ENCODE measurements at regions not wholly inside any gene's neighbourhood (a gene's known extent, or its start where the extent isn't known, plus 50 kb on each side); places are given as distances from the start of the nearest gene placed in this dataset.

- TF ChIP-seq, protein P1, sequence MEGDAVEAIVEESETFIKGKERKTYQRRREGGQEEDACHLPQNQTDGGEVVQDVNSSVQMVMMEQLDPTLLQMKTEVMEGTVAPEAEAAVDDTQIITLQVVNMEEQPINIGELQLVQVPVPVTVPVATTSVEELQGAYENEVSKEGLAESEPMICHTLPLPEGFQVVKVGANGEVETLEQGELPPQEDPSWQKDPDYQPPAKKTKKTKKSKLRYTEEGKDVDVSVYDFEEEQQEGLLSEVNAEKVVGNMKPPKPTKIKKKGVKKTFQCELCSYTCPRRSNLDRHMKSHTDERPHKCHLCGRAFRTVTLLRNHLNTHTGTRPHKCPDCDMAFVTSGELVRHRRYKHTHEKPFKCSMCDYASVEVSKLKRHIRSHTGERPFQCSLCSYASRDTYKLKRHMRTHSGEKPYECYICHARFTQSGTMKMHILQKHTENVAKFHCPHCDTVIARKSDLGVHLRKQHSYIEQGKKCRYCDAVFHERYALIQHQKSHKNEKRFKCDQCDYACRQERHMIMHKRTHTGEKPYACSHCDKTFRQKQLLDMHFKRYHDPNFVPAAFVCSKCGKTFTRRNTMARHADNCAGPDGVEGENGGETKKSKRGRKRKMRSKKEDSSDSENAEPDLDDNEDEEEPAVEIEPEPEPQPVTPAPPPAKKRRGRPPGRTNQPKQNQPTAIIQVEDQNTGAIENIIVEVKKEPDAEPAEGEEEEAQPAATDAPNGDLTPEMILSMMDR (IDR thresholded peaks at IDR 0.05; ENCODE audit: borderline replicate concordance, control extremely low read depth, extremely low read depth, insufficient read depth, missing control alignments) = no peak
- in situ Hi-C loops (cut with MboI; ENCODE audit: low sequenced_read_pairs, unreplicated experiment) = no loop called here
- DNase-seq (ENCODE audit: low spot score) = no peak
Measured at GRCh38 chr3:94946683-94947082, 883.8 kb downstream of the NSUN3 start.

GRCh38 chr3:94961423-94962100 lies 898.7 kb downstream of the NSUN3 start:
- in situ Hi-C loops (cut with MboI; ENCODE audit: low sequenced_read_pairs, unreplicated experiment) = no loop called here

DNA sequence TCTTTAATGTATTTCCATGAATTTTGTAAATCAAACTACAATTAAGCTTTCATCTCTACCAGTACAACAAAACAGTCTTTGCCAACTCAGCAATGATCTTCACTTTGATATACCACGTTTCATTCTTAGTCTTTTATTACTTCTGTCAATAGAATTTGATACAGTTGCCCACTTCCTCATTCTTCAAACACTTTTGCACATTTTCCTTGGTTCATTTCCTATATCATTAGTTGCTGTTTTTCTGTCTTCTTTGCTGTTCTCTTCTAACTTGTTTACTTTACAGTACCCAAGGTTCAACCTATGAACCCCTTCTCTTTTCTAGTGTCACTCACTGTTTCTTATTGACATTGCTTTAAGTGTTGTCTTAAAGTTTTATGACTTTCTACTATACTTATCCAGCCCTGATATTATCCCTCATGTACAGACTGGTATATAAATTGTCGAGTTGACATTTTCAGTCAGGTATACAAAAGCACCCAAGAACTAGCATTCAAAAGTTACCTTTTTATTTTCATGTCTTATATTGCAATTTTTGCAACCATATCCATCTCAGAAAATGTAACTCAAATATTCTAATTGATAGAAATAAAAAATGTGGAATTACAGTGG lies 903.1 kb downstream of the NSUN3 start:
- no peak for DNase-seq (ENCODE audit: low spot score)
- in situ Hi-C loops (cut with MboI; ENCODE audit: low sequenced_read_pairs, unreplicated experiment) = no loop called here
- TF ChIP-seq, protein P1 (IDR thresholded peaks at IDR 0.05; ENCODE audit: borderline replicate concordance, control extremely low read depth, extremely low read depth, insufficient read depth, missing control alignments) = no peak

More at GRCh38 chr3:94961423-94962100, 898.7 kb downstream of the NSUN3 start:
- TF ChIP-seq, protein P1 (IDR thresholded peaks at IDR 0.05; ENCODE audit: borderline replicate concordance, control extremely low read depth, extremely low read depth, insufficient read depth, missing control alignments) = no peak
- DNase-seq (ENCODE audit: low spot score) = no peak

DNA sequence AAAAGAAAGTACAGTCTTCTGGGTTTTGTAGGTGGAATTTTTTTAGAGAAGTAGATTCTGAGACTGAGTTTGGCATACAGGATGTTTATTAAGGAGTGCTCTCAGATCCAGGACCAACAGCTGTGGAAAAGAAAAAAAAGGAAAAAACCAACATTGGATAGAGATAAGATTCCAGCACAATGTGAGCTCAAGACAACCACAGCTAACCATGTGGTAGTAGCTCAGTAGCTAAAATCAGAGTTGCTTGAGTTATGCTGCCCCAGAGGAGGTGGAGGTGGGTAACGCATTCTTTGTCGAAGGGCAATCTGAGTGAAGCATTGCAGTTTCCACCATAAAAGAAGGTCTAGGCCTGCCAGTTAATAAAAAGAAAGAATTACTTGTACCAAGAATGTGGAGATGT lies 904.3 kb downstream of the NSUN3 start:
- no peak for DNase-seq (ENCODE audit: low spot score)
- TF ChIP-seq, protein P1 (IDR thresholded peaks at IDR 0.05; ENCODE audit: borderline replicate concordance, control extremely low read depth, extremely low read depth, insufficient read depth, missing control alignments) = no peak
- in situ Hi-C loops (cut with MboI; ENCODE audit: low sequenced_read_pairs, unreplicated experiment) = no loop called here

- in situ Hi-C loops (cut with MboI; ENCODE audit: low sequenced_read_pairs, unreplicated experiment) = no loop called here
- no peak for DNase-seq (ENCODE audit: low spot score)
- TF ChIP-seq, protein P1 (IDR thresholded peaks at IDR 0.05; ENCODE audit: borderline replicate concordance, control extremely low read depth, extremely low read depth, insufficient read depth, missing control alignments) = no peak
Measured at GRCh38 chr3:94968519-94968918, 905.7 kb downstream of the NSUN3 start.

DNA sequence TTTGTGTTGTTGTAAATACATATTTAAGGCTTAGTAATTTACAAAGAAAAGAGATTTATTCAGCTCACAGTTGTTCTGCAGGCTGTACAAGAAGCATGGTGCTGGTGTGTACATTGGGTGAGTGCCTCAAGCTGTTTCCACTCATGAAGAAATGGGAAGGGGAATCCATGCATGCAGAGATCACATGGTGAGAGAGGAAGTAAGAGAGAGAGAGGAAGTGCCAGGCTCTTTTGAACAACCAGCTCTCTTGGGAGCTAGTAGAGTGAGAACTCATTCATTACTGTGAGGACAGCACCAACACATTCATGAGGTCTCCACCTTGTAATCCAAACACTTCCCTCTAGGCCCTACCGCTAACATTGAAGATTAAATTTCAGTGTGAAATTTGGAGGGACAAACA lies 909.2 kb downstream of the NSUN3 start:
- DNase-seq (ENCODE audit: low spot score) = no peak
- TF ChIP-seq, protein P1 (IDR thresholded peaks at IDR 0.05; ENCODE audit: borderline replicate concordance, control extremely low read depth, extremely low read depth, insufficient read depth, missing control alignments) = no peak
- in situ Hi-C loops (cut with MboI; ENCODE audit: low sequenced_read_pairs, unreplicated experiment) = no loop called here
